Activated T-cell treated with anti-CD3 and anti-CD28 coated beads for 24 hours (primary cell): ENCODE measurements at regions not wholly inside any gene's neighbourhood (a gene's known extent, or its start where the extent isn't known, plus 50 kb on each side); places are given as distances from the start of the nearest gene placed in this dataset.

Experiments
- DNase-seq: peaks from one replicate; pipeline ENCODE4 v3.0.0-alpha.2; 2020; ENCODE audit warnings: low read depth

DNA sequence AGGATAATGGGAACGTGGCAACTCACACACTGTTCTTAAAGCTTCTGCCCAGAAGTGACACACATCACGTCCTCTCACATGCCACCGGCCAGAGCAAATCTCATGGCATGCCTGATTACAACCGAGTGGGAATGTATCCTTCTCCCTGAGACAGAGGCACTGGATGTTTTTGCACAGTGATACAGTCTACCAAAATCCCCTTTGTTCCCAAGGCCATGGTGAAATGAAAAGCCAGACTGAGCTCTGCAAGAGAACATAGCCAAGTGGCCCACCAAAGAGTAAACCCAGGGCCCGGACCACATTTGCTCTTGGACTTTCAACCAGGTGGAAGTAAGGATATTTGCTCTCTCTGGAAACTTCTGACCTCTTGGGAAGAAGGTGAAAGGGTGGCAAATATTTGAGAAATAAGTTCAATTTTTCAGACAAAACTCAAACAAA, 186.2 kb upstream of the STT3B start:
- no peak for DNase-seq

DNA sequence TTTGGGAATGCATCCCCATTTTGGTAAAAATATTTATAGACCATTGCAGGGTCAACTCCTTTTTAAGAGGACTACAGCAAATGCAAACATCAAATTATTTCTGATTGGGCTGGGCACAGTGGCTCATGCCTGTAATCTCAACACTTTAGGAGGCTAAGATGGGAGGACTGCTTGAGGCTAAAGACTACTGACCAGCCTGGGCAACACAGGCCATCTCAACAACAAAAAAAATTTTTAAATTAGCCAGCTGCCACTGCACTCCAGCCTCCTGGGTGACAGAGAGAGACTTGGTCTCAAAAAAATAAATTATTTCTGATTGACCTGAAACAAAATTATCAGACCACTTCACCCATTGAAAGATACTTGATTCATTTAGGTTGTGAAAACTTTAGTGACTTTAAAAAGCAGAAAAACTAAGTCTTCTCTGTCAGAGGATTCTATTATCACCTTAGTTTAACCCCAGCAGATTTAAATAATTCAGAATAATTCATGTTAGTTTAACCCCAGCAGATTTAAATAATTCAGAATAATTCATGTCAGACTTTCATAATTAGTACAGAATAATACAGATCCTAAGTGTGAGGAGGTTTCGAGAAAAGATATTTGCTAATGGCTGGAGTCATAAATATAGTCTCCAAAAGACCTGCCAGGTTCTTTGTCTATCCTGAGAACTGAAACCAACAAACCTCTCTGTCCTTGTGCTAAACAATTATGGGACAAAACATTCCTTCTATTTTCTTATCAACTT, 183.6 kb upstream of the STT3B start:
- DNase-seq, result no peak

DNA sequence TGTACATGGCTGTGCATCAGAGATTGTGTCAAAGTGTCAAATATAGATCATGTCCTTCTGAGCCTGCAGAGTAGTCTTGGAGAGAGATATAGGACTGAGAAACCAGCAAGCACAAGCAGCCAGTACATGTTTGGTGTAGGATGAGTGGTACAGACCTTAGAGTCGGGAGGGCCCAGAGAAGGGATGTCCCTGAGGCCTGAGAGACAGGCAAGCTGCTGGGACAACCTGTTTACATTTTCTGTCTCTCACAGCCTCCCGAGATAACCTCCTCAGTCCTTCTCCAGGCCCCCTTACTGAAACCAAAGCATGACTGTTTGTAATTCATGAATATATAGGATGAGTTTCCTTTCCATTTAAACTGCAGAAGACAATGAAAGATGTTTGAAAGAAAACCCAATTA, 182.4 kb upstream of the STT3B start:
- DNase-seq, result no peak

DNA sequence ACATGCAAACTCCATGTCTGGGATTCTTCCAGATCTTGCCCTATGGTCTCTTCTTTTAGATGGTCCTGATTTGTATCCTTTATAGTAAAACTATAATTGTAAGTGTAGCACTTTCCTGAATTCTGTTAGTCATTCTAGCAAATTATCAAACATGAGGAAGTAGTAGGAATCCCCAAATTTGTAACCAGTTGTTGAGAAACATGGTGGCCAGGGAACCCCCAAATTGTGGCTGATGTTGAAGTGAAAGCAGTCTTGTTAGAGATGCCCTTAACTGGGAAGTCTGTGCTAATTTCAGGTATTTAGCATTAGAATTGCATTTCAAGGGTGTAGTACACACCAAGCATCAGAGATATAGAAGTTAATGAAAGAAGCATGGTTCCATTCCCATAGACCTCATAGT, 180.4 kb upstream of the STT3B start:
- no peak for DNase-seq

DNA sequence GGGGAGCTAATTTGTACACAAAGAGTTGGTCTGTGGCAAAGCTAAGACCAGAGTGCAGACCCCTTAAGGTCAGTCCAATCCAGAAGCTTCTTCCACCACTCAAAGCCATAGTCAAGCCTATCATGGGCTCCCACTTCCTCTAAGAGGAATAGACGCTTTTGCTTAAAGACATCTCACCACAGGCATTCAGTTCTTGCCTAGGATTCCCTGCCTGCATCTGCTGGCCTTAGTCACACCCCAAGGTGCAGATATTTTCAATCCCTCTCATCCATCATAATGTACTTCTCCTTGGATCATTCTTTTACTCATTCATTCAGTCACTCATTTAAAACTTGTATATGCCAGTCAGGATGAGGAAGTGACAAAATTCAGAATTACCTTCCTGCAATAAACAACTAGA, 179.6 kb upstream of the STT3B start:
- DNase-seq, result no peak

DNA sequence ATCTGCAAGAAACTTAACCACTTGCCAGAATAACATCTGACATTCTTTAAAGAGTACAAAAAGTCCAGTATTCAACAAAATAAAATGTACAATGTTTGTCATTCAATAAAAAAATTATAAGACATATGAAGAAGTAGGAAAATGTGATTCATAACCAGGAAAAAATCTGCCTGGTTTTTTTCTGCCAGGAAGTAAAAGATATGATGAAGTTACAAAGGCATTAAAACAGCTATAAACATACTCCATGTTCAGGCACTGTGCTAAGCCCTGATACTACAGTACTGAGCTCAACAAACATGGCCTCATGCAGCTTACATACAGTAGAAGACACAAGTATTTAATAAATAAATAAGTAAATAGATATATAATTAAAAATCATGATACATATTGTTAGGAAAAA, 178.4 kb upstream of the STT3B start:
- no peak for DNase-seq

DNA sequence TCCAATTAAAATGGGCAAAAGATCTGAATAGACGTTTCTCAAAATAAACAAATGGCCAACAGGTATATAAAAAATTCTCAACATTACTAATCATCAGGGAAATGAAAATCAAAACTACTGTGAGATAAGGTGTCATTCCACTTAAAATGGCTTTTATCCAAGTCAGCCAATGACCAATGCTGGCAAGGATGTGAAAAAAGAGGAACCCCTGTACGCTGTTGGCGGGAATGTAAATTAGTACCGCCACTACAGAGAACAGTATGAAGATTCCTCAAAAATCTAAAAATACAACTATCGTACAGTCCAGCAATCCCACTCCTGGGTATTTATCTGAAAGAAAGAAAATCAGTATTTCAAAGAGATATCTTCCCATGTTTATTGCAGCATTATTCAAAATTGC, 176.9 kb upstream of the STT3B start:
- DNase-seq, result no peak

DNA sequence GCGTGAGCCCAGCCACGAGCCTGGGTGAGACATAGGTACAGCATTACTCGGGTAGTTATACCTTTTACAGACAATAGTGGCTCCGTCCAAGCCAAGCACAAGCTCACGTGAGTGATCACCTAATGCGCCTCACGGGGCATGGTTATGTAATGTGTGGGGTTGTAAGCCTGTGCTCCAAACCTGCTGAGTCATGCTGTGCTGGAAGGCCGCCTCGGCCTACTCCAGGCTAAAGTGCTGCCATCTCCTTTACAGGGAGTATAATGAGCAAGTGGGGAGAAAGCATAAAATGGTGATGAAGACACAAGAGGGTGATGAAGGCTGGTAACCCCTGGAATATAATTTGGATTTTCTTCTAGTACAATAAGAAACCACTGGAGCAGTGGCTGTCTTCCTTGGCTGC, 175.8 kb upstream of the STT3B start:
- no peak for DNase-seq

DNA sequence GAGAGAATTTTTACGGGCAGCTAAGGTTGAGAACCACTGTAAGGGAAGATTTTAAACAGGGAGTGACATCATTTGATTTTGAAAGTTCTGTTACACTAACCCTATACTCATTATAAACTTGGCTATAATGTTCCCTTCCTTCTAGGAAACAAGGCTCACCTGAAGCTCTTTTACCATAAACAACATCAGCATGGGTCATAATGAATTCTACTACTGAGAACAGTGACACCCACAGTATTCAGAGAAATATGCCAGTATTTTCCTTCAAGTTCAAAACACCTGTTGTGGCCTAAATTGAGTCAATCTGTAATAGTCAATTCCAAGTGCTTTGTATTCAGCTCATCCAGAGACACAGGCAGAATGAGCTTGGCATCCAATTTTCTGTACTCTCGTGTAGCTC, 175.3 kb upstream of the STT3B start:
- no peak for DNase-seq

DNA sequence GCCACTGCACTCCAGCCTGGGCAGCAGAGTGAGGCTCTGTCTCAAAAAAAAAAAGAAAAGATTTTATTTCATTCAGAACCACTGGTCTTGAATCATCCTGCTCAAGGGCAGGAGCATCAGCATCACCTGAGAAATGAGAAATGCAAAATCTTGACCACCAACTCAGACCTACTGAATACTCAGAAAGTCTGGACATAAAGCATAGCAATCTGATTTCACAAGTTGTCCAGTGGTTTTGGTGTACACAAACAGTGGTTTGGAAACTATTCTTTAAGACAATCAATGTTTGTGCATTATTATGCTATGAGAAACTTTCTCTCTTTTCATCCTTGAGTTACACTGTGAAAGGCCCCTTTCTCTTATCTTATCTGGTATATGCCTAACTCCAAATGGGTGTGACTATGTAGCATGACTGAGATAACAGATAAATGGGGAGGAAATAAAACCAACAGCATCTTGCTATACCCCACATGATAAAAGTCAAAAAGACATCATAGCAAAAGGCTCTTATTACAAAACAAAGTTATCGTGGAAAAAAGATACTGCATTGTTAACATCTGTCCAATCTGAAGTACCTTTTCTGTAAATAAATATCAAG, 174.2 kb upstream of the STT3B start:
- no peak for DNase-seq

DNA sequence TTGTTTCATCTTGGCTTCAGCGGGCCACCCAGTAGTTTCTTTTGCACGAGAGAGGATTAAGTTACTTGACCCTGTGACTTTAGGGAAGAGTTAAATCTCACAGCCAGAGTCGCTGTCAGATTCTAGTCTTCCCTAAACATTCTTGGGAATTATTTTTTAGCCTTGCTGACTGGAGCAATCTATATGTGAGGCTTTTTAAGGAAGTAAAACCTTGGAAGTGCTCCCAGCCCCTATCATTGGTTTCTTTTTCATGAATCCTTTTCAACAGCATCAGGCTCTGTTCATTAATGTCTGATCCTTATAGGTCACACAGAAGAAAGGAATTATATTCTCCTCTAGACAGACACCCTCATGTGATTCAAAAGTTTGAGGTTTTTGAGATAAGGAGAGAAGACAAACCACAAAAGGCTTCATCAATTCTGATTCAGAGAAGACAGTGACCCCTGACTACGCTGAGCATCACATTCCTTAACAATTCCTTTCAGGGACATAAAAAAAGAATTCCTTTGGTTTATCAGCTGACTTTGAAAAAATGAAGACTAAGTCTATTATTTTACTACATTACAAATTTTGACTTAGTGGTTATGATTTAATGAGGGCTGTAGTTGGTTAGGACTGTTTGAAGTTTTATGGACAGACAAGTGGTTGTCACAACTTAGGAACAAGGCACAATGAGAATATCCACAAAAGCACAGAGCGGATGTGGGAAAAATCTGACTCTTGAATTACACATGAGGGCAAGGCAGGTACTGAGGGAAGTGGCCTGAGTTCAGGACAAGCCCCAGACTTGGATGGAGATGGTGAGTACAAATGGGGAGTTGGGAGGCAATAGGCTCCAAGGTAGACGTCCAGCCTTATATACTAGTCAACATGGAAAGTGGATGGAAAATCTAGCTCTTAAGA, 171.1 kb upstream of the STT3B start:
- no peak for DNase-seq

DNA sequence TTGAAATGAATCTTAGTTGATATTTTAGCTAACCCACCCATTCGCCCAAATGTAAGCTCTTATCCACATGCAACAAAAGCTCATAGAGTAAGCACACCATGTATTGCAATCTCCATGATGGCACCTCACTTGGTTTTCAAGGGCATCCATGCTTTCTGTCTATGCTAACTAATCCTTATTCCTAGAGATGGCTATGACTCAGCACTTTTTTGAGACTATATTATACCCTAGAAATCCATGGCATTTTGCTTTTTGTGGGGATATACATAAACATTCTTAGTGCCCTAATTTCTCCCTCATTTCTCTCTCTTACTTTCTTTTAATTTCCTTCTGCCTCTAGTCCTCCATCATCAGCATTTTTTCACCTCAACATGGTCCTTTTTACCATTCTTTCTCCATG, 168.5 kb upstream of the STT3B start:
- no peak for DNase-seq

DNA sequence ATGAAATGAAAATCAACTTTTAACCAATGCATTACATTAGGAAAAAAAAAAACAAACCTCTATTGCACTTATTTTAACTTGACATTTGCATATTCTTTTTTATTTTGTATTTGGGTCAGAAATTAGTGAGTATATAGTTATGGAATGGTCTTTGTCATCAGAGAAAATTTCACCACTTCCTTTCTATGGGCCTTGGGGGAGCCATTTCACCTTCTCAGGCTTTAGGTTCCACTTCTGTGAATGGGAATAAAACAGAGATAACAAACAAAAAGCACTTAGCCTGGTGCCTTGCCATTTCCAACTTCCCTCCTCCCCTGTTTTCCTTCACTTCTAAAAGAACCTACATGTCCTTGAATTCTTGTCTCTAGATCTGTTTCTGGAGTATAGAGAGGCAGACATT, 168.0 kb upstream of the STT3B start:
- DNase-seq, result no peak

DNA sequence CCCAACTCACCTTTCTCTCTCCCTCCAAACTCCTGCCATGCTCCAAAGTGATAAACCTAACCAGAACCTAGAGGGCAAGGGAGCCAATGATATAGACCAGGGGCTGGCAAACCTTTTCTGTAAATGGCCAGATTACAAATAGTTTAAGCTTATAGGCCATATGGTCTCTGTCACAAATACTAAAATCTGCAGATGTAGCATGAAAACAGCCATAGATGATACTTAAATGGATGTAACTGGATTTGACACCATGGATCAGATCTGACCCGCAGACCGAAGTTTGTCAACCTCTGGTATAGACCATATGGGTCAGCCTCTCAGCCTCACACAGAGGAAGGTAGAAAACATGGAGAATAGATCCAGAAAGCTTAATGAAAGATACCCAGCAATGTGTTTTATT, 165.2 kb upstream of the STT3B start:
- DNase-seq, result no peak

DNA sequence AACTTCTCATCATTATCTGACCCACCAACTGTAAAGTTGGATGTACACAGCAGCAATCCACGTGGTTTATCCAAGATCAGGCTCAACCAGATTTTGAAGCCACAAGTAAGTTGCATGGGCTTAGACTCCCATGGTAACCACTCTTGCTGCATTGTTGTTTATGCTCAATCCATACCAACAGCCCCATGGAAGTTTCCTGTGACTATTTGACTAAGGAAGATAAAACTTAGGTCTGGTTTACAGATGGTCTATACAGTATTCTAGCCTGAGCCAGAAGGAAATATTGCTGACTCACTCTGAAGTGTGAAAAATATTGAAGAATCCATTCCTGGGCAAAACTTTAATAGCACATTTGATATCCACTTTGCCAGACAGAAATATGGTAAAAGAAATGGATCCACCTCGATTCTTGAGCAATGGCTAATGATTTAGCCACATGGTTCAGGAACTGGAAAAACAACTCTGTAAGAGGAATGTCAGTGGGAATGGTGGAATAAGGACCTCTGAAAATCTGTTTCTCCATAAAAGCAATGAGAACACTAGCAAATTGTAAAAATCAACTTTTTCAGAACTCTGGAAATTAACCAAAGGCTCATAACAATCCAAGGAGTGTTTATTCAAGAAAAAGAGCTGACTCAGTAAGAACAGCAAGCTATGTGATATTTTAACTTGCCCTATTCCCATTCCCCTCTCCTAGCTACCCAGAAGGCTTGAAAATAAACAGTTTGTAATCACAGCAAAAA, 162.9 kb upstream of the STT3B start:
- DNase-seq, result no peak

DNA sequence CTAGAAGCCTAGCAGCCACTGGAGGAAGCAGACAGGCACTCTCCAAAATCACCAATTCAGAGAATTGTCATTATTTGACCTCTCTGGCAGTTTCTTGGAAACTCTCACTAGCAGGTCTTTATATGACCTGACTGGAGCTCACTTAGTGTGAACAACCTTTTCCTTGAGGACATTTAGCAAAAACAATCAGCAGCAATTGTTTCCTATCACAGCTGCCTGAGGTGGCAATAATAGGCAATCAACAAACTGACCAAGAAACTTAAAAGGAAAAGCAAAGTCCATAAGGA, 162.4 kb upstream of the STT3B start:
- DNase-seq, result no peak

DNA sequence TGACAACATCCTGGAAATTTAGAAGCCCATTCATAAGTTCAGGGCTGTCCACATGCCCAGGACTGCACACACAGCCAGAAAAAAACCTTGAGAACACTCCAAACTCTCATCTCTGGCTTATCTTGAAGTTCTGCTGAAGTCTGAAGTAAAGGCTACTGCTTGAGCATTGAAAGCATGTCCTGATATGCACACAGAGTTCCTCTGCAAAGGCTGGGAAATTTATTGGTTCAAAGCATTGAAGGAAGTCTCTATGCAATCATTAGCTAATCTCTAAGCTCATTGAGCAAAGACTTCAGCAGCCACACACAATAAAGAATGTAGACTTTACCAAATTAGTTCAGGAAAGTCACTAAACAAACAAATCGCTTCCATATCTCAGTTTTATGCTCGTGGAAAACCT, 162.0 kb upstream of the STT3B start:
- no peak for DNase-seq

DNA sequence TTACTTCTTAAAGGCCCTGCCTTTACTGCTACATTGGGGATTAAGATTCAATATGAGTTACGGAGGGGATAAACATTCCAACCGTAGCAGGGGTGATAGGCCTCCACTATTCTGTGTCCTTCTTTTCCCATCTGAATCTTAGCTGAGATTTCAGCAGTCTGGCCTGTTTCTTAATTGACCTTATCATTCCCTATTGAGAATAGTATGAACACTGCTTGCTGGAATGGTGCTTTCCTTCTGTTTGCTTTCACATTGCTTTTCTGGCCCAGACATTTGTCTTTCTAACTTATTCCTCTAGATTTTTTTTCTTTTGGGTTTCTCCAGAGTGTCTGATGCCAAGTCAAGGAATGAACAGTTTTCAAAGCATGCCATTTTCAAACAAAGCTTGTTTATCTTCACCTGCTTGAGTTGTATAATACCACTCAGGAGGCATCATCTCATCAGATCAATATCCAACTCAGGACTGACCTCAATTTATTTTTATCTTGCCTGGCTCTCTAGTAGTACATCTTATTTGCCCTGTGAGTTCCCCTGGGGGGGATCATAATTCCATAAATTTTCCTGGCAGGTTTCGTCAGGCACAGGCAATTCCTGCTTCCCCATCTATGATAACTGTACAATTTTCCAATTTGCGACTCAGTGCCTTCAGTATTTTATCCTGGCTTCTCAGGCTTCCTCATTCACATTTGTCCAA, 161.1 kb upstream of the STT3B start:
- DNase-seq, result no peak

DNA sequence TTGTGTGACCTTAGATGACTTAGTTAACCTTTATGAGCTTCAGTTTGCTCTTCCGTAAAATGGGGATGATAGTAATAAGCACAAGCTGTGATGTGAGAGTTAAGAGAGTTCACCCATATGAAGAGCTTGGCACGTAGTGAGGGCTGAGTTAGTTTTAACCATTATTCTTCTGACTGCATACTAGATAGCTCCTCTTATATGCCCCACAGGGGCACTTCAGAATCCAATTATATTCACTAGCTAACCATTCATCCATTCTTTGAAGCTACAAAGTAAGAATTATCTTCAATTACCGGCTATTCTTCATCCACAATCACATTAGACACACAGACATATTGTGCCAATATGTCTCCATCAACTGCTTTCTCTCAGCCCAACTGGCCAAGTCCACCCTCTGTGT, 159.0 kb upstream of the STT3B start:
- no peak for DNase-seq

DNA sequence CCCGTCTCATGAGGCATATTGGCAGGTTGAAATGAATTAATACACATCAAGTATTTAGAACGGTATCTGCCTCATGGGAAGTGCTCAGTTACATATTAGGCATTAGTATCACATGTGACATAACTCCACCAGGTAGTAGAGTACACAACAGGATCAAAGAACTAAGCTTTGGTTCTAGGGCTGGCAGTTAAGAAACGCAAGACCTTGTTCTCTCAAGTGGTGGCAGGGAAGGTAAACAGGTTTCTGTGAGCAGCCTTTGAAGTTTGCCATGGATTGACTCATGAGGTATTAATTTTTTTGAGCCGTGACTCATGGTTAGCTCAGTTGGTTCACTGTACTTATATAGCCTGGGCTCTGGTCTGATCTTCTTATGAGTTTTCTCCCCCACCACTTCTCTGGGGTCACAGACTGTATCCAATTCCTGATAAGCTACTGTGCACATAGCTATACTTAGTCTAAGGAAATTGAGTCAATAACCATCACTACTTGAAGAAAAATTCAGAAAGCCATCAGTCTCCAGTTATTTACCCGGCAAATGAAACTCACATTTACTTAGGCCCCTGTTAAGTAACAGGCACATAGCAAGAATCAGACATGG, 155.6 kb upstream of the STT3B start:
- DNase-seq, result peak; percentile 20

DNA sequence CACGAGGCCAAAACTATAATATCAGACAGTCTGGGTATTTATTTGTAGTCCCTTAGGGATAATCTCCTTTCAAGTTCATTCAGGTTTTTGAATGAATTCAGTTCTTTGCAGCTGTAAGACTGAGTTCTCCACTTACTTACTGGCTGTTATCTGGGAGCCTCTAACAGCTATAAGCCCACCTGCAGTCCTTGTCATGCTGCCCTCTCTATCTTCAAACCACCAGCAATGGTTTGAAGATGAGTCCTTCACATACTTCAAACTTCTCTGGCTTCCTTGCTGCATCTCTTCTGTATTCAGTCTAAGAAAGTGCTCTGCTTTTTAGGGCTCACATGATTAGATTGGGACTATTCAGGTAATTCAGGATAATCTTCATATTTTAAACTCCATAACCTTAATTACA, 154.5 kb upstream of the STT3B start:
- no peak for DNase-seq

DNA sequence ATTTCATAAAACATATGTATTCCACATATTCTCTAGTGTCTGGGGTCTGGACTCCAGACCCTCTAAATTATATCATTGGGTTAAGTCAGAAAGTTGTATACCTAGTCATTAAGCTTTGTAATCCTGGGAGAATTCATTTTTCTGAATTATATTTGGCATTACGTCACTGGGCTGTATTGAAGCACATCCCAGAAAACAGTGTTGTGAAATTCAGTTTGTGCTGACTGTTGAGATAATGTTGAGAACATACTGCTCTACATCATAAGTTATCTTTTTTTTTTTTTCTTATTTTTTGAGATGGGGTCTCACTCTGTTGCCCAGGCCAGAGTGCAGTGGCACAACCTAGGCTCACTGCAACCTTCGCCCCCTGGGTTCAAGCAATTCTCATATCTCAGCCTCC, 153.1 kb upstream of the STT3B start:
- DNase-seq, result no peak
